Urothelium cell line (cell line): ENCODE measurements at regions not wholly inside any gene's neighbourhood (a gene's known extent, or its start where the extent isn't known, plus 50 kb on each side); places are given as distances from the start of the nearest gene placed in this dataset.

ENCODE experiments used
- DNase-seq: peaks from one replicate; pipeline ENCODE4 v3.0.0; 2011; ENCODE audit warnings: low spot score, mixed read lengths
- FAIRE-seq: peaks from 2 replicates; lab custom pipeline; 2011; peaks lifted over from hg19 to GRCh38; lab: Jason Lieb, UNC

DNA sequence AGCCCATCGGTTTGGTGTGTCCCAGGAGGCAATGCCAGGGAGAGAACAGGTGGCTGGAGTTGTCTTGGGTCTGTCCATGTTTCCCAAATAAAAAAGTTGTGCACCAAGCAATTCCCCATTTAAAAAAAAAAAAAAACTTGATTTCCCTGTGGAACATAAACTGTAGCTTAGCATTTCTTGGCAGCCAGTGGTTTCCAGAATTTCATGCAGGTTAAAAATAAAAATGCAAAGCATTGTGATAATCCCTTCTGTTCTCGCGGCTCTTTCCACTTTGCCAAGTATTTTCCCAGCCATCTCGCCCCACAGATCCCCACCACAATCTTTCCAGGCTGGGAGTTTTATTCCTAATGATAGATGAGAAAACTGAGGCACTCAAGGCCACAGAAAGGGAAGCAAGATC is 51.4 kb upstream of the MSX1 start:
- FAIRE-seq (no peak), DNase-seq (no peak)

DNA sequence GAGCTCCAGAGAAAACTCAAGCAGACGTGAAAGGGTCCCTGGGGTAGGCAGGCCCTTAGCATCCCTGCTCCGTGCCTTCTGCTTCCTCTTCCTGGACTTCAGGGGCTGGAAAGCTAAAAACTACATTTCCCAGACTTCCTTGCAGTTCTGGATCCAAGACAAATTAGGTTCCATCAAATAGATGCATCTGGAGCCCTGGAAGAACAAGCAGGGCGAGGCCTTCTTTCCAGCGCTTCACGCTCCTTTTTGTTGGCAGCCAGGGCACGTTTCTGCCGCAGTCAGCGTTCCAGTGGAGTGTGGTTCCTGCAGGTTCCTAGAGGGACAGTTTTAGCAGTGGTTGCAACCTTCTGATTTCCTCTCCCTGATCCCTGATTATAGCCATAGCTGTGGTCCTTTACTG is 53.6 kb upstream of the MSX1 start:
- no peak for DNase-seq
- no peak for FAIRE-seq

GRCh38 chr4:4803912-4804296 is 55.6 kb upstream of the MSX1 start:
- FAIRE-seq: no peak
- DNase-seq: no peak

- FAIRE-seq (no peak), DNase-seq (no peak)
Measured at GRCh38 chr4:4803216-4803911, 56.1 kb upstream of the MSX1 start.

DNA sequence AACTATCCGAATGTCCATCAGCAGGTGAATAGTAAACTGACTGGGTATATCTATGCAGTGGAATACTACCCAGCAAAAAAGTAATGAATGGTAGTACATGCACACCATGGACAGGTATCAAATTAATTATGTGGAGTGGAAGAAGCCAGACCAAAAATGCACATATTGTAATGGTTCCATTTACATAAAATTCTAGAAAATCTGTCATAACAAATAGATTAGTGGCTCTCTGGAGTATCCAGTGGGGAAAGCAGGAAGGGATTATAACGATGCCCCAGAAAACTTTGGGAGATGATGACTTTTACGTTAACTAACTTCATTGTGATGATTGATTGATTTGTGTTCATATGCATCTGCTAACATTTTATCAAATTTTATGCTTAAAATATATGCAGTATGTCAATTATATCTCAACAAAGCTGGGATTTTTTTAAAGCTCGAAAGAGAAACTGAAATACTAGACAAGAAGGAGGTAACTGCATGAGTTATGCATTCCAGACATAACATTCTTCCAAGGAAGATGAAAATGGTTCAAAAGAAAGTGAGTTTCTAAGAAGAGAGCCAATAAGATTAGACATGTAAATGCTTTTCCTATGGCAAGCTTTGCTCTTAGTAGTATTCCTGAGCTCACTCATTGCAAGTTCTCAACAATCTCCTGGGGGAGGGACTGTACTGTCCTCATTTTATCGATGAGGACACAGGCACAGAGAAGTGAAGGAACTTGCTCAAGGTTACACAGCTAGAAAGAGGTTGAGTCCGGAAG is 58.6 kb upstream of the MSX1 start:
- no peak for FAIRE-seq

GRCh38 chr4:4794421-4794820 is 65.0 kb upstream of the MSX1 start:
- DNase-seq (no peak), FAIRE-seq (no peak)

More for the DNA sequence above, 58.6 kb upstream of the MSX1 start:
- no peak for DNase-seq

DNA sequence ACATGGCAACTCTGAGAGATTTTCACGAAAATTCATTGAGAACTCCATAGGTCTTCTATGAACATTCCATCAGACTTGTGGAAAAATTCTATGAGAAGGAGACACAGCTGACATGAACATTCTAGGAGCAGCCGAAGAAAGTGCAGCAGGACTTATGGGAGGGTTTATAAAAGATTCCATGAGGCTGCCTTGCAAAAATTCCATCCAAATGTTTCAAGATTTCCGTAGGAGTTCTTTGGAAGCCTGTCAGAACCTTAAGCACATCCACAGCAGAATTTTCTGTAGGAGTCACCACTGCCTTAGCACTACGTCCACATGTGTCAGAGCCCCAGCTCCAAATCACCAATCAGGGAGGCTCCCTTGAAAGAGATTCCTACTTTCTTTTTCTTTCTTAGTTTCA is 67.0 kb upstream of the MSX1 start:
- no peak for FAIRE-seq

DNA sequence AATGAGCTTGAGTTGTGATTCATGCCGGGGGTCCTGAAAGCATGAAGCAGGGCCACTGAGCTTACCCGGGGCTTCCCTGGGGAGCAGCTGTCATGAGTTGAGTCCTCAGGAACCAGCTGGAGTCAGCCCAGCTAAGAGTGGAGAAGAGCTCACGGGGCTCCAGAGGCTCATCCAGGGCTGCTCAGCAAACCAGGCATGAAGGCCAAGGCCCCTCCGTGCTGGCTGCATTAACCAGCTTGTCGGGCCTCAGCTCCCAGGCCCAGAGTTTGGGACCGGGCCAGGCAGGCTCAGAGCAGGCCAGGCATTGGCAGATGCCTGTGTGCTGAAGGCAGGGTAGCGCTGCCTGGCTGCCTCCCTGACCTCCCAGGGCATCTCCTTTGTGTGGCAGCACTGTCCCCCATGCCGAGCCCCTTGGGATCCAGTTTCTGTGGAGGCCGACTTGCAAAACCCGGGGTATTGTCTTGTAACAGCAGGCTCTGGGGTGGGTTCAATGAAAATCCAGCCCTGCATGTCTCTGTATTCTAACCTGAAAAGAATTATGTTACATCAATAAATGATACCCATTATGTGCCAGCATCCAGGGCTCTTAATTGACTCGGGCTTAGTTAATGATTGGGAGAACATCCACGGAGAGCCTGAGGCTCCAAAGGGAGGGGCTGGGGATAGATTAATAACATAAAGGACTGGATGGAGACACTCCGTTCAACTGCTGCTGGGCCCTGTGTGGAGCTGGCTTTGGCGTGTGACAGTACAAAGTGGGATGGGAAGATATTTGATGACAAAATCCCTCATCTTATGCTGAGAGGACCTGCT is 68.0 kb upstream of the MSX1 start:
- FAIRE-seq (no peak), DNase-seq (no peak)

More for the DNA sequence above, 67.0 kb upstream of the MSX1 start:
- no peak for DNase-seq

DNA sequence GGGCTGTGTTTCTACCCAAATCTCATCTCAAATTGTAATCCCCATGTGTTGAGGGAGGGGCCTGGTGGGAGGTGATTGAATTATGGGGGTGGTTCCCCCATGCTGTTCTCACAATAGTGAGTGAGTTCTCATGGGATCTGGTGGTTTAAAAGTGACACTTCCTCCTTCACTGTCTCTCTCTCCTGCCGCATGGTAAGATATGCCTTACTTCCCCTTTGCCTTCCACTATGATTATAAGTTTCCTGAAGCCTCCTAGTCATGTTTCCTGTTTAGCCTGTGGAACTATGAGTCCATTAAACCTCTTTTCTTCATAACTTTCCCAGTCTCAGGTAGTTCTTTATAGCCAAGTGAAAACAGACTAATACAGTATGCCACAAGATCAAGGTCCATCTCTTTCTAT is 70.0 kb upstream of the MSX1 start:
- FAIRE-seq (no peak), DNase-seq (no peak)

- FAIRE-seq (no peak), DNase-seq (no peak)
Measured at GRCh38 chr4:4788573-4788972, 70.9 kb upstream of the MSX1 start.

DNA sequence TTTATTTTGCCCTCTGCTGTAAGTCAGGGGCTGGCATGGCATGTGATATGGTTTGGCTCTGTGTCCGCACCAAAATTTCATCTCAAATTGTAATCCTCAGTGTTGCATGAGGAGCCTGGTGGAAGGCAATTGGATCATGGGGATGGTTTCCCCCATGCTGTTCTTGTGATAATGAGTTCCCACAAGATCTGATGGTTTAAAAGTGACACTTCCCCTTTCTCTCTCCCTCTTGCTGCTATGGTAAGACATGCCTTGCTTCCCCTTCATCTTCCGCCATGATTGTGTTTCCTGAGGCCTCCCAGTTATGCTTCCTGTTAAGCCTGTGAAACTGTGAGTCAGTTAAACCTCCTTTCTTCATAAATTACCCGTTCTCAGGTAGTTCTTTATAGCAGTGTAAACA is 72.0 kb upstream of the MSX1 start:
- no peak for FAIRE-seq
- DNase-seq: no peak

DNA sequence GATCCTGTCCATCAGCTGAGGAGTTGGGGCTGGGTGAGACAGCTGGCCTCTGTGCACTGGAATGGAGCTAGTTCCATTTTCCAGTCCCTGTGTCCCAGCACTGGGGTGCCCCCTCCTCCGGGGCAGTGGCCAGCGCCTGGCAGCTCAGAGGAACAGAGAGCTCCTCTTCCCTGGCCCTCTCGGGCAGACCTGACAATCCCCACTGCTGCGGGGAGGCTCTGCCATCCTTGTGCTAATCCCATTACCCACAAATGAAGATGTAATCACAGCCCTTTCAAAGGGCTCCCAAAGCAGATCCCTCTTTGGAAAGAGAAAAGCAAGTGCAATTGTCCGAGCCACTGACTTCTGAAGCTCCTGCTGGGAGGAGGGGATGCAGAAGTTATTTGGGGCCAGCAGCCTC is 75.1 kb upstream of the MSX1 start:
- no peak for FAIRE-seq
- no peak for DNase-seq

GRCh38 chr4:4783847-4784246 is 75.6 kb upstream of the MSX1 start:
- FAIRE-seq (no peak), DNase-seq (no peak)

DNA sequence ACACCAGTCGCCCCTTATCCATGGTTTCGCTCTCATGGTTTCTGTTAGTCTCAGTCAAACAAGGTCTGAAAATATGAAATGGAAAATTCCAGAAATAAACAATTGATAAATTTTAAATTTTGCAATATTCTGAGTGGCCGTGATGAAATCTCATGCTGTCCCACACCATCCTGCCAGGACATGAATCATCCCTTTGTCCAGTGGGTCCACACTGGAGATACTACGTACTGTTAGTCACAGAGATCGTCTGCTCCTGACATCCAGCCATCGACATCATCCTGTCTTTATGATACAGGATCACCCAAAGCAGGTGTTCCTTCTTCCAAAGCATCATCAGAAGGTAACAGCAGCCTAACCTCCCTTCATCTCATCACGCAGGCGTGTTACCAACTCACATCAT is 76.5 kb upstream of the MSX1 start:
- DNase-seq (no peak), FAIRE-seq (no peak)

GRCh38 chr4:4781936-4782707 is 77.3 kb upstream of the MSX1 start:
- FAIRE-seq (no peak), DNase-seq (no peak)

DNA sequence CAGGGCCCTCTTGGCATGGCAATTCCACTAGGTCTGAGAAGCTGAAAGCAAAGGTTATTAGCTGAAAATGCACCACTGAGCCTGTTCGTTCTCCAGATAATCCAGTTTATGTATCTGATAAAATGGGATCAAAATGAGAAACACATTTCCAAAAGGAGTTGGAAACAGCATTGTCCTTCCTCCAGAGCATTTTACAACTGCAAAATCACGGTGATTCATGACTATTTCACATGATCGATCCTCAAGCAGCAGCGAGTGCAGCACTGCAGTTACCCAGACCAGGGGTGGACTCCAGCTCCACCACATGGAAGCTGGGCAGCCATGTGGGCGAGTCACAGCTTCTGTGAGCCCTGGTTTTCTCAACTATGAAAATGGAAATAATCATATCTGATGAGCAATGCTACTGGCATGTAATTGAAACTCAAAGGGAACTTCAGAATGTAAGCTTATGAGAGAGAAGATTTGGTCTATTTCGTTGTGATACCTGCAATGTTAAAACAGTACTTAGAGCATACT is 78.7 kb upstream of the MSX1 start:
- FAIRE-seq (no peak), DNase-seq (no peak)

DNA sequence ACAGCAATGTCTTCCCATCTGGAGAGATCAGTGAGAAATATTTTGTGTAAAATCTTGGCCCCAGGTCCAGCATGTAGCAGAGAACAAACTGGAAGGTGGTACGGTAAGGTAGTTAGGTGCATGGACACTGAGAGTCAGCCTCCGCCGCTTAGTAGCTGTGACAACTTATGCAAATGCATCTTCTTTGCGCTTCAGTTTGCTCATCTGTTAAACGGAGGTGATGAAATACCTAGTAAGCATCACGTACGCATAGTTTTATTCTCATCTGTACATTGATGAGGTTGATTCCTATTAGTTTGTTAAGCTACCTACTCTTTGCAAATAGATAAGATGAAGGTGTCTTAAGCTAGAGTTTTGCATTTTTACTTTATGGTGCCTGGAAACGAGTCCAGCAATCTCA is 80.0 kb upstream of the MSX1 start:
- no peak for FAIRE-seq
- DNase-seq: no peak

GRCh38 chr4:4779054-4779453 is 80.4 kb upstream of the MSX1 start:
- FAIRE-seq (no peak), DNase-seq (no peak)

DNA sequence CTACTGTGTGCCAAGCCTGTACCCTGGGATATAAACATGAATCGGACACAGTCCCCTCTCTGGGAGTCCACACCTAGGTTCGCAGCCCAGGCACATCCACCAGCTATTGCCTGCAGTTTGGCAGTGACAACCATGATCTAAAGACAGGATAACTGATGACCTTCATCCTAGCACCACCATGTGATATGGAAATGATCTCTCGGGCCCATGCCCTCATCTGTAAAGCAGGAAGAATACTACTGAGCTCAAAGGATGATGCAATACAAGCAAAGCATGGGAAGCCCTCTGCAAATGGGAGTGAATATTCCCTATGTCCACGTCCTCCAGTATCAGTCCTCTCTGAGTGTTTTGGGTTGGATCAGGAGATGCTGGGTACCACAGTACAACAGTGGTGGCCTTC is 80.9 kb upstream of the MSX1 start:
- FAIRE-seq (no peak), DNase-seq (no peak)

GRCh38 chr4:4776934-4777333 is 82.5 kb upstream of the MSX1 start:
- FAIRE-seq (no peak), DNase-seq (no peak)

GRCh38 chr4:4776335-4776734 is 83.1 kb upstream of the MSX1 start:
- FAIRE-seq (no peak), DNase-seq (no peak)
